HFF-Myc (cell line): ENCODE measurements at regions not wholly inside any gene's neighbourhood (a gene's known extent, or its start where the extent isn't known, plus 50 kb on each side); places are given as distances from the start of the nearest gene placed in this dataset.
"Not testable (repeated sequence)": the region's sequence is repeated elsewhere in the genome, so short reads cannot be mapped to it uniquely, and the experiment has no call there.

ENCODE experiments used
- DNase-seq: peaks from one replicate; pipeline ENCODE4 v3.0.0-alpha.2; 2011; ENCODE audit warnings: low read depth; ENCODE audit errors: extremely low read depth
- H3K4me3 ChIP-seq: replicated peaks from 2 replicates; pipeline ENCODE4 v1.5.1; 2011; ENCODE audit warnings: low read depth, mild to moderate bottlenecking, control low read depth, low read length
- TF ChIP-seq, protein P1 (sequence below): IDR thresholded peaks from 2 replicates; pipeline ENCODE4 v1.5.1; 2012; ENCODE audit warnings: mild to moderate bottlenecking, low read depth, low read length, control low read depth; ENCODE audit errors: missing control alignments

DNA sequence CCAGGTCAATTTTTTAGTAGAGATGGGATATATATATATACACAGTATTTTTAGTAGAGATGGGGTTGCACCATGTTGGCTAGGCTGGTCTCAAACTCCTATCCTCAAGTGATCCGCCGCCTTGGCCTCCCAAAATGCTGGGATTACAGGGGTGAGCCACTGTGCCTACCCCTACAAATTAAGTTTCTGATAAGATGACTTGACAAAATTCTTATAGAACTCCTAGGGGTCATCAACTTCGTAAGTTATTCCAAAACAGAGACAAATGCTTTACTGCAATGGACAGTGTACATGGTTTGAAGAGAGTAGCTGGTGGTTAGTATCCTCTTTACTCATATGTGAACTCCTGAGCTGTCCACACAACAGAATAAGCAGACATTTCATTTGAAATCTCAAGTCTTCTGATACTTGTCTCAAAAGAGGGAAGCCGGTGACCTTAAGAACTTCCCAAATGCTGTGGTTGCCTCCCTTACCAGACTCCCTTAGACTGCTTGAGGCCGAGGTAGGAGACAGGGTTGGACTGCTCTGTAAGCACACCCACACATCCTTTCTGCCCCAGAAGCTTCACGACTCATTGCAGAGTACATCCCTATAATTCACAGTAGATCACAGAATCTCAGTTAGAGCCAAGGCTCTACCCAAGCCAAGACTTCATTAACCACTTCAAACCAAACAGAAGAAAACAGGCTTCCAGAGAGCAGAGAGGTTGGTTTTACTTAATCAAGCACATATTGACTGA is 244.1 kb upstream of the IRF2BP2 start:
- H3K4me3 ChIP-seq, result no peak overlapping the region
- no peak for DNase-seq
- TF ChIP-seq, protein P1, sequence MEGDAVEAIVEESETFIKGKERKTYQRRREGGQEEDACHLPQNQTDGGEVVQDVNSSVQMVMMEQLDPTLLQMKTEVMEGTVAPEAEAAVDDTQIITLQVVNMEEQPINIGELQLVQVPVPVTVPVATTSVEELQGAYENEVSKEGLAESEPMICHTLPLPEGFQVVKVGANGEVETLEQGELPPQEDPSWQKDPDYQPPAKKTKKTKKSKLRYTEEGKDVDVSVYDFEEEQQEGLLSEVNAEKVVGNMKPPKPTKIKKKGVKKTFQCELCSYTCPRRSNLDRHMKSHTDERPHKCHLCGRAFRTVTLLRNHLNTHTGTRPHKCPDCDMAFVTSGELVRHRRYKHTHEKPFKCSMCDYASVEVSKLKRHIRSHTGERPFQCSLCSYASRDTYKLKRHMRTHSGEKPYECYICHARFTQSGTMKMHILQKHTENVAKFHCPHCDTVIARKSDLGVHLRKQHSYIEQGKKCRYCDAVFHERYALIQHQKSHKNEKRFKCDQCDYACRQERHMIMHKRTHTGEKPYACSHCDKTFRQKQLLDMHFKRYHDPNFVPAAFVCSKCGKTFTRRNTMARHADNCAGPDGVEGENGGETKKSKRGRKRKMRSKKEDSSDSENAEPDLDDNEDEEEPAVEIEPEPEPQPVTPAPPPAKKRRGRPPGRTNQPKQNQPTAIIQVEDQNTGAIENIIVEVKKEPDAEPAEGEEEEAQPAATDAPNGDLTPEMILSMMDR, result no peak

DNA sequence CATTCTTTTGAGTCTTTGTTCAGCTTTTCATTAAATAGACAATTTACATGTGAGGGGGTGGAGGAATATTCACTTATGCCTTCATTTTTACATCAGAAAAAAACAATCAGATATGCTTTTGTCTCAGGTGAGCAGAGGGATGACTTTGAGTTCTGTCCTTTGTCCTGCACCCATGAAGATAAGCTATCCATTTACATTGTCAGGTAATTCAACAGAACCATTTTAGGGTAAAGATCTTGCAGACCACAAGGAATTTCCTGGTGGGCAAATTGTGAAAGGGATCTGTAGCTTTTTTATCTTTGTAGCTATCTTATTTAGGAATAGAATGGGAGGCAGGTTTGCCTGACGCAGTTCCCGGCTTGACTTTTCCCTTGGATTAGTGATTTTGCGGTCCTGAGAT is 242.7 kb upstream of the IRF2BP2 start:
- no peak for DNase-seq
- no peak overlapping the region for H3K4me3 ChIP-seq
- TF ChIP-seq, protein P1, result no peak

GRCh38 chr1:234851450-234852438 is 241.8 kb upstream of the IRF2BP2 start:
- TF ChIP-seq, protein P1, result no peak
- no peak for DNase-seq
- H3K4me3 ChIP-seq, result no peak overlapping the region

- TF ChIP-seq, protein P1, result no peak
- DNase-seq, result no peak
- H3K4me3 ChIP-seq, result no peak overlapping the region
Measured at GRCh38 chr1:234849832-234850231, 239.9 kb upstream of the IRF2BP2 start.

- DNase-seq, result no peak
- H3K4me3 ChIP-seq, result no peak overlapping the region
- TF ChIP-seq, protein P1, result peak; percentile 12
Measured at GRCh38 chr1:234848972-234849649, 239.1 kb upstream of the IRF2BP2 start.

- not testable (repeated sequence) for H3K4me3 ChIP-seq, DNase-seq
Measured at GRCh38 chr1:234846813-234847212, 236.8 kb upstream of the IRF2BP2 start.
